GM12878 (cell line): ENCODE measurements at regions not wholly inside any gene's neighbourhood (a gene's known extent, or its start where the extent isn't known, plus 50 kb on each side); places are given as distances from the start of the nearest gene placed in this dataset.
A peak's percentile ranks its signal among the peaks of the same experiment; 100 is the strongest.

Experiments used
- CREB1 ChIP-seq: IDR thresholded peaks from 2 replicates; pipeline ENCODE4 v1.6.1; 2012; ENCODE audit warnings: low read depth, mild to moderate bottlenecking, inconsistent platforms
- E2F8 ChIP-seq: fragments of 450-650 bp; IDR thresholded peaks from 2 replicates; pipeline ENCODE4 v1.6.1; 2018; ENCODE audit warnings: mild to moderate bottlenecking, low read depth, moderate library complexity; ENCODE audit not compliant: partially characterized antibody
- IRF4 ChIP-seq: IDR thresholded peaks from 2 replicates; pipeline ENCODE4 v1.6.1; 2011; ENCODE audit warnings: low read depth, low read length
- MTA2 ChIP-seq: fragments of 450-650 bp; IDR thresholded peaks from 2 replicates; pipeline ENCODE4 v1.6.1; 2016; ENCODE audit warnings: low read depth, mild to moderate bottlenecking, moderate library complexity
- MYB ChIP-seq: fragments of 150-350 bp; IDR thresholded peaks from 2 replicates; pipeline ENCODE4 v1.6.1; 2014; ENCODE audit warnings: mild to moderate bottlenecking, low read depth, low read length, borderline replicate concordance
- NFYA ChIP-seq: IDR thresholded peaks from 2 replicates; pipeline ENCODE4 v1.6.1; 2011; ENCODE audit warnings: low read depth, mild to moderate bottlenecking, low read length, improper control_type of control experiment, borderline replicate concordance
- PAX8 ChIP-seq: fragments of 450-650 bp; IDR thresholded peaks from 2 replicates; pipeline ENCODE4 v1.6.1; 2017; ENCODE audit warnings: mild to moderate bottlenecking, moderate library complexity
- PKNOX1 ChIP-seq: fragments of 450-650 bp; IDR thresholded peaks from 2 replicates; pipeline ENCODE4 v1.6.1; 2016; ENCODE audit warnings: mild to moderate bottlenecking
- TAF1 ChIP-seq: IDR thresholded peaks from 2 replicates; pipeline ENCODE4 v1.6.1; 2011; ENCODE audit warnings: mild to moderate bottlenecking, low read depth, low read length, borderline replicate concordance
- WRNIP1 ChIP-seq: IDR thresholded peaks from 2 replicates; pipeline ENCODE4 v1.6.1; 2011; ENCODE audit warnings: low read depth, low read length, improper control_type of control experiment, borderline replicate concordance

GRCh38 chr15:69573815-69574475, 121.3 kb downstream of the RPLP1 start (continued):
- TF ChIP-seq IRF4: peak; percentile 64; the same call in 1 of the 2 replicates
- TF ChIP-seq TAF1: no peak
- no peak for TF ChIP-seq MTA2
- no peak for TF ChIP-seq PAX8
- no peak for TF ChIP-seq WRNIP1
- no peak for TF ChIP-seq E2F8
- no peak for TF ChIP-seq NFYA
- no peak; the same call in 1 of the 2 replicates for TF ChIP-seq PKNOX1
- no peak for TF ChIP-seq MYB
- no peak for TF ChIP-seq CREB1
